HL-60 (cell line): ENCODE measurements at regions not wholly inside any gene's neighbourhood (a gene's known extent, or its start where the extent isn't known, plus 50 kb on each side); places are given as distances from the start of the nearest gene placed in this dataset.
"Not testable (repeated sequence)": the region's sequence is repeated elsewhere in the genome, so short reads cannot be mapped to it uniquely, and the experiment has no call there.

Experiments
- DNase-seq, 2 experiments: peaks; one replicate each; pipeline ENCODE4 v3.0.0-alpha.2; 2010 to 2020; ENCODE audit warnings: low read depth in 1 of 2, low spot score in 1 of 2
- H3K27ac ChIP-seq: fragments of 250-450 bp; sonication (Bioruptor Pico); replicated peaks from 2 replicates; pipeline ENCODE4 v1.5.1; 2020; ENCODE audit warnings: mild to moderate bottlenecking, moderate library complexity
- H3K27me3 ChIP-seq: fragments of 250-450 bp; sonication (Bioruptor Pico); 2 replicates; pipeline ENCODE4 v1.5.1; 2021; ENCODE audit warnings: mild to moderate bottlenecking, moderate library complexity; ENCODE audit not compliant: insufficient read depth, poor library complexity, severe bottlenecking
- H3K4me3 ChIP-seq: replicated peaks from 2 replicates; pipeline ENCODE4 v1.5.1; 2011; ENCODE audit warnings: mild to moderate bottlenecking, control low read depth, low read length; ENCODE audit not compliant: insufficient read depth
- CTCF ChIP-seq: IDR thresholded peaks from one replicate; pipeline ENCODE4 v1.5.1; 2011; ENCODE audit warnings: low read length, control low read depth, inconsistent platforms; ENCODE audit not compliant: insufficient read depth
- GABPA ChIP-seq: IDR thresholded peaks from 2 replicates; pipeline ENCODE4 v1.6.1; 2012; ENCODE audit warnings: low read depth
- POLR2AphosphoS5 ChIP-seq: IDR thresholded peaks from 2 replicates; pipeline ENCODE4 v1.6.1; 2012; ENCODE audit warnings: low read depth
- REST ChIP-seq: IDR thresholded peaks from 2 replicates; pipeline ENCODE4 v1.6.1; 2012; ENCODE audit warnings: low read depth; ENCODE audit not compliant: insufficient replicate concordance
- SPI1 ChIP-seq: IDR thresholded peaks from 2 replicates; pipeline ENCODE4 v1.6.1; 2012; ENCODE audit warnings: low read depth, mild to moderate bottlenecking, borderline replicate concordance

- Histone ChIP-seq H3K27me3 (peaks cover 6% of the 10 kb centered on the region), H3K4me3 (no peak overlapping the region), H3K27ac (no peak overlapping the region)
- TF ChIP-seq REST (no peak), GABPA (no peak), POLR2AphosphoS5 (no peak), SPI1 (no peak), CTCF (no peak)
- DNase-seq, result no peak
These were observed 52.7 kb upstream of the OSMR start for GRCh38 chr5:38793099-38793498.

- H3K4me3 ChIP-seq, DNase-seq, H3K27ac ChIP-seq, H3K27me3 ChIP-seq: not testable (repeated sequence)
These were observed 51.8 kb upstream of the OSMR start for GRCh38 chr5:38794037-38794436.

- Histone ChIP-seq H3K27me3 (peaks cover 6% of the 10 kb centered on the region), H3K4me3 (no peak overlapping the region), H3K27ac (no peak overlapping the region)
- no peak for DNase-seq
- TF ChIP-seq GABPA, result no peak
- no peak for TF ChIP-seq CTCF
- no peak for TF ChIP-seq SPI1
- TF ChIP-seq POLR2AphosphoS5, result no peak
- no peak for TF ChIP-seq REST
These were observed 50.8 kb upstream of the OSMR start for GRCh38 chr5:38794986-38795385.

- no peak overlapping the region for H3K4me3 ChIP-seq
These were observed 49.6 kb upstream of the OSMR start for GRCh38 chr5:38795986-38796741.

More at GRCh38 chr5:38795986-38796741, 49.6 kb upstream of the OSMR start:
- no peak overlapping the region for H3K27ac ChIP-seq
- H3K27me3 ChIP-seq, result peaks cover 6% of the 10 kb centered on the region
- no peak for DNase-seq
- TF ChIP-seq POLR2AphosphoS5, result no peak
- TF ChIP-seq CTCF, result no peak
- no peak for TF ChIP-seq REST
- no peak for TF ChIP-seq GABPA
- no peak for TF ChIP-seq SPI1
